HepG2 (cell line): ENCODE measurements at regions not wholly inside any gene's neighbourhood (a gene's known extent, or its start where the extent isn't known, plus 50 kb on each side); places are given as distances from the start of the nearest gene placed in this dataset.

Experiments used
- ATAC-seq: fragments of 200-7000 bp; cut with Tn5 transposase; 3 replicates; pipeline ENCODE4 v1.9.1; 2020; ENCODE audit warnings: mild to moderate bottlenecking, moderate library complexity
- BruUV-seq: library from RNA; stranded (reverse); fragments of 400-500 nt; replicated peaks from 2 replicates; lab custom pipeline; 2021; lab: Mats Ljungman, UMichigan
- CTCF ChIA-PET: fragments of 300-600 bp; formaldehyde crosslinking; extraction: SDS; loops from one replicate; lab custom pipeline; 2021; ENCODE audit warnings: low total read pairs, inconsistent platforms, low intra/inter-chr PET ratio; lab: Yijun Ruan, JAX
- POLR2A ChIA-PET: fragments of 350-600 bp; sonication (Branson Sonifier 250); formaldehyde crosslinking; loops from one replicate; lab custom pipeline; 2020; ENCODE audit warnings: antibody characterized with exemption, inconsistent platforms; lab: Yijun Ruan, JAX
- DNase-seq: peaks from one replicate; pipeline ENCODE4 v3.0.0-alpha.2; 2015; ENCODE audit warnings: low spot score
- FAIRE-seq: peaks from 3 replicates; lab custom pipeline; 2011; peaks lifted over from hg19 to GRCh38; lab: Jason Lieb, UNC
- H2AFZ ChIP-seq: one replicate; pipeline ENCODE4 v1.6.1; 2011; ENCODE audit warnings: low read length, inconsistent platforms
- H3K27ac ChIP-seq: fragments of 300-600 bp; 3 replicates; pipeline ENCODE4 v1.8.0; 2011; ENCODE audit warnings: mixed run types, mild to moderate bottlenecking, mixed read lengths, low read length, inconsistent platforms; ENCODE audit not compliant: insufficient read depth; ENCODE audit errors: extremely low read length
- H3K27me3 ChIP-seq, 2 experiments: fragments of 200-600 bp in 1 of 2; 2 replicates in 1 of 2; 3 replicates in 1 of 2; pipeline versions ENCODE4 v1.6.0 to v1.8.0; 2011; ENCODE audit warnings: low read length in 2 of 2, mild to moderate bottlenecking in 2 of 2, moderate library complexity in 2 of 2, inconsistent platforms in 1 of 2; ENCODE audit not compliant: insufficient read depth in 2 of 2, control insufficient read depth in 1 of 2
- H3K36me3 ChIP-seq, 2 experiments: fragments of 200-600 bp in 1 of 2; replicated peaks in 1 of 2; 2 replicates in 1 of 2; 3 replicates in 1 of 2; pipeline versions ENCODE4 v1.5.1 to v1.8.0; 2011; ENCODE audit warnings: low read length in 2 of 2, inconsistent platforms in 1 of 2; ENCODE audit not compliant: insufficient read depth in 2 of 2, control insufficient read depth in 1 of 2
- H3K4me1 ChIP-seq: 2 replicates; pipeline ENCODE4 v1.5.1; 2012; ENCODE audit warnings: low read length, inconsistent platforms; ENCODE audit not compliant: insufficient read depth
- H3K4me2 ChIP-seq: 2 replicates; pipeline ENCODE4 v1.6.0; 2011; ENCODE audit warnings: low read depth, low read length, inconsistent platforms
- H3K4me3 ChIP-seq, 3 experiments: fragments of 200-600 bp in 1 of 3; sonication (generic), shearing (Covaris generic) in 1 of 3; replicated peaks in 1 of 3; 2 replicates each; pipeline ENCODE4 v1.5.1; 2011 to 2016; ENCODE audit warnings: low read length in 3 of 3, inconsistent platforms in 2 of 3, low read depth in 2 of 3, mild to moderate bottlenecking in 2 of 3, control low read depth in 1 of 3, mixed read lengths in 1 of 3; ENCODE audit not compliant: insufficient read depth in 1 of 3
- H3K79me2 ChIP-seq: one replicate; pipeline ENCODE4 v1.6.1; 2011; ENCODE audit warnings: low read length, inconsistent platforms; ENCODE audit not compliant: insufficient read depth
- H3K9ac ChIP-seq: 2 replicates; pipeline ENCODE4 v1.6.0; 2011; ENCODE audit warnings: mild to moderate bottlenecking, low read depth, low read length, inconsistent platforms; ENCODE audit not compliant: insufficient read depth
- H3K9me3 ChIP-seq: 2 replicates; pipeline ENCODE4 v1.5.1; 2012; ENCODE audit warnings: mild to moderate bottlenecking, low read length
- H4K20me1 ChIP-seq: 2 replicates; pipeline ENCODE4 v1.6.0; 2011; ENCODE audit warnings: inconsistent platforms, mild to moderate bottlenecking, low read length, moderate library complexity; ENCODE audit not compliant: insufficient read depth
- GABPB1 ChIP-seq: IDR thresholded peaks from 2 replicates; pipeline ENCODE4 v1.6.1; 2016; ENCODE audit warnings: mild to moderate bottlenecking, missing genetic modification reagents, moderate library complexity, missing compliant biosample characterization
- JUN ChIP-seq: sonication (generic); formaldehyde crosslinking; IDR thresholded peaks from 2 replicates; pipeline ENCODE4 v1.4.0; 2020; ENCODE audit warnings: mild to moderate bottlenecking, missing genetic modification reagents
- MTF2 ChIP-seq: sonication (generic); formaldehyde crosslinking; IDR thresholded peaks from 2 replicates; pipeline ENCODE4 v1.5.0; 2020; ENCODE audit warnings: missing genetic modification reagents, borderline replicate concordance
- PRDM10 ChIP-seq: sonication (generic); formaldehyde crosslinking; IDR thresholded peaks from 2 replicates; pipeline ENCODE4 v1.4.0; 2020; ENCODE audit warnings: low read depth, missing genetic modification reagents
- PRPF4 ChIP-seq: fragments of 200-400 bp; formaldehyde crosslinking; IDR thresholded peaks from 2 replicates; pipeline ENCODE4 v1.6.1; 2016; ENCODE audit warnings: low read length, low read depth; ENCODE audit not compliant: poor library complexity, severe bottlenecking
- SATB2 ChIP-seq: sonication (generic); formaldehyde crosslinking; IDR thresholded peaks from 2 replicates; pipeline ENCODE4 v1.5.0; 2020; ENCODE audit warnings: missing genetic modification reagents
- SETDB1 ChIP-seq: sonication (generic); formaldehyde crosslinking; IDR thresholded peaks from 2 replicates; pipeline ENCODE4 v1.5.1; 2020; ENCODE audit warnings: missing genetic modification reagents, mild to moderate bottlenecking, borderline replicate concordance
- SMC3 ChIP-seq: IDR thresholded peaks from 2 replicates; pipeline ENCODE4 v1.6.1; 2011; ENCODE audit warnings: low read length, improper control_type of control experiment
- SRF ChIP-seq: IDR thresholded peaks from 2 replicates; pipeline ENCODE4 v1.6.1; 2011; ENCODE audit warnings: mild to moderate bottlenecking, low read depth, low read length, moderate library complexity
- TFE3 ChIP-seq: IDR thresholded peaks from 2 replicates; pipeline ENCODE4 v1.6.1; 2016
- THAP8 ChIP-seq: sonication (generic); formaldehyde crosslinking; IDR thresholded peaks from 2 replicates; pipeline ENCODE4 v1.5.1; 2020; ENCODE audit warnings: missing genetic modification reagents, mild to moderate bottlenecking, borderline replicate concordance
- ZBTB39 ChIP-seq: sonication (generic); formaldehyde crosslinking; IDR thresholded peaks from 2 replicates; pipeline ENCODE4 v1.5.0; 2020; ENCODE audit warnings: missing genetic modification reagents
- ZNF276 ChIP-seq: sonication (generic); formaldehyde crosslinking; IDR thresholded peaks from 2 replicates; pipeline ENCODE4 v1.4.0; 2020; ENCODE audit warnings: mild to moderate bottlenecking, low read depth, missing genetic modification reagents
- ZNF781 ChIP-seq: sonication (generic); formaldehyde crosslinking; IDR thresholded peaks from 2 replicates; pipeline ENCODE4 v1.5.1; 2020; ENCODE audit warnings: borderline replicate concordance, mild to moderate bottlenecking, missing genetic modification reagents; ENCODE audit errors: not compliant biosample characterization
- WGBS: methylation state at CpG from one replicate; pipeline ENCODE4 v1.1.6; 2017; ENCODE audit warnings: low lambda C conversion rate; 5-methylcytosine and 5-hydroxymethylcytosine counted together
- in situ Hi-C: cut with HindIII; loops from 2 replicates; pipeline ENCODE4 v1.10.0; 2017; ENCODE audit warnings: low pct_unique_long_range_greater_than_20kb; ENCODE audit not compliant: extremely low pct_ligation_motif_present
- intact Hi-C: fragments of 100-400 bp; cut with micrococcal nuclease; formaldehyde crosslinking; loops from one replicate; pipeline ENCODE4 v1.10.0; 2022; ENCODE audit not compliant: unreplicated experiment

- no peak for TF ChIP-seq TFE3 (CRISPR knock-in tag)
Measured at GRCh38 chr10:16141499-16141898, 281.2 kb upstream of the MINDY3 start (continued).

GRCh38 chr10:16146993-16147392, 286.7 kb upstream of the MINDY3 start:
- ChIA-PET POLR2A (no interaction called here), CTCF (no interaction called here)
- H4K20me1 ChIP-seq, result no peaks in the 10 kb centered on the region
- H3K4me2 ChIP-seq, result no peak overlapping the region
- H3K4me1 ChIP-seq, result no peaks in the 10 kb centered on the region
- in situ Hi-C loops (no loop called here), intact Hi-C loops (no loop called here)
- H3K36me3 ChIP-seq, result no peaks in the 10 kb centered on the region
- H3K79me2 ChIP-seq, result no peaks in the 10 kb centered on the region
- H3K4me3 ChIP-seq, result no peak overlapping the region
- no peak for DNase-seq
- no peak overlapping the region for H2AFZ ChIP-seq
- no peak for ATAC-seq
- BruUV-seq, result no TSS peak
- no peak for FAIRE-seq
- H3K27ac ChIP-seq, result no peak overlapping the region
- 0% methylated on average over 5 of the region's 5 CpGs for WGBS
- no peaks in the 10 kb centered on the region for H3K27me3 ChIP-seq
- no peaks in the 10 kb centered on the region for H3K9me3 ChIP-seq
- no peak overlapping the region for H3K9ac ChIP-seq
- no peak for TF ChIP-seq SATB2 (CRISPR knock-in tag)
- no peak for TF ChIP-seq ZNF276 (CRISPR knock-in tag)
- no peak for TF ChIP-seq SMC3
- TF ChIP-seq PRPF4, result no peak
- no peak for TF ChIP-seq ZNF781 (CRISPR knock-in tag)
- no peak for TF ChIP-seq THAP8
- no peak for TF ChIP-seq SETDB1 (CRISPR knock-in tag)
- no peak for TF ChIP-seq JUN (CRISPR knock-in tag)
- no peak for TF ChIP-seq PRDM10 (CRISPR knock-in tag)
- TF ChIP-seq ZBTB39, result no peak
- no peak for TF ChIP-seq GABPB1 (CRISPR knock-in tag)
- TF ChIP-seq SRF, result no peak
- TF ChIP-seq MTF2 (CRISPR knock-in tag), result no peak
